Skeletal muscle satellite cell (primary cell): ENCODE measurements at regions not wholly inside any gene's neighbourhood (a gene's known extent, or its start where the extent isn't known, plus 50 kb on each side); places are given as distances from the start of the nearest gene placed in this dataset.

Experiments
- H3K27me3 ChIP-seq: 2 replicates; pipeline ENCODE4 v1.7.0; 2013; ENCODE audit warnings: low read length; ENCODE audit not compliant: control insufficient read depth, insufficient read depth
- H3K36me3 ChIP-seq: 2 replicates; pipeline ENCODE4 v1.7.0; 2013; ENCODE audit warnings: mild to moderate bottlenecking, control low read depth, low read length; ENCODE audit not compliant: insufficient read depth
- H3K4me1 ChIP-seq: 2 replicates; pipeline ENCODE4 v1.7.0; 2013; ENCODE audit warnings: low read length; ENCODE audit not compliant: control insufficient read depth, insufficient read depth
- H3K4me2 ChIP-seq: 2 replicates; pipeline ENCODE4 v1.7.0; 2013; ENCODE audit warnings: mild to moderate bottlenecking, low read length
- H3K4me3 ChIP-seq: 2 replicates; pipeline ENCODE4 v1.7.0; 2013; ENCODE audit warnings: low read length
- H3K9ac ChIP-seq: 2 replicates; pipeline ENCODE4 v1.7.0; 2013; ENCODE audit warnings: mild to moderate bottlenecking, low read depth, low read length, moderate library complexity
- H3K9me3 ChIP-seq: replicated peaks from 2 replicates; pipeline ENCODE4 v1.7.0; 2013; ENCODE audit warnings: mild to moderate bottlenecking, control low read depth, low read length

DNA sequence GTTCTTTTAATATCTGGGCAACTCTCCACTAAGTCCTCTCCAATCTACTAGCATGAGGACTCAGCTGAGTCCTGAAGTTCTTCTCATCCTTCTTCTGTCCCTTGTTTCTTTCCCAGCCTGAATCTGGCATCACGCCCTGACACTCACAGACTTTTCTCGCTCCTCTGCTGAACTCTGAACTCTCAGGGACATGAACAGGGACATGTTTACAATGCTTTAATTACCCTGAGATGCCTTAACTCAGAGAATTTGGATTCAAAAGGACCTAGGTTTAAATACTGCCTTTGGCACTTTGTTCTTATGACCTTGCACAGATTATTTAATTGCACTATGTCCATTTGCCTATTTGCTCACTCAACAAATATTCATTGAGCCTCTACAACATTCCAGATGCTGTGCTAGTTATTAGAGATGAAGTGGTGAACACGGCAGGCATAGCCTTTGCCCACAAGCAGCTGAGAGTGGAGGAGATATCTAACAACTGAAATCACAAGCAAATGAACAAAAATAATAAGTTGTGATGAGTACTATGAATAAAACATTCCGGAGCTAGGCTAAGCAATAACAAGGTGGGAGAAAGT, 106.0 kb downstream of the ADRB2 start:
- Histone ChIP-seq H3K4me1 (peaks cover 18% of the 10 kb centered on the region), H3K27me3 (no peaks in the 10 kb centered on the region), H3K9ac (no peak overlapping the region), H3K9me3 (no peaks in the 10 kb centered on the region), H3K36me3 (no peaks in the 10 kb centered on the region), H3K4me3 (no peak overlapping the region), H3K4me2 (no peak overlapping the region)

DNA sequence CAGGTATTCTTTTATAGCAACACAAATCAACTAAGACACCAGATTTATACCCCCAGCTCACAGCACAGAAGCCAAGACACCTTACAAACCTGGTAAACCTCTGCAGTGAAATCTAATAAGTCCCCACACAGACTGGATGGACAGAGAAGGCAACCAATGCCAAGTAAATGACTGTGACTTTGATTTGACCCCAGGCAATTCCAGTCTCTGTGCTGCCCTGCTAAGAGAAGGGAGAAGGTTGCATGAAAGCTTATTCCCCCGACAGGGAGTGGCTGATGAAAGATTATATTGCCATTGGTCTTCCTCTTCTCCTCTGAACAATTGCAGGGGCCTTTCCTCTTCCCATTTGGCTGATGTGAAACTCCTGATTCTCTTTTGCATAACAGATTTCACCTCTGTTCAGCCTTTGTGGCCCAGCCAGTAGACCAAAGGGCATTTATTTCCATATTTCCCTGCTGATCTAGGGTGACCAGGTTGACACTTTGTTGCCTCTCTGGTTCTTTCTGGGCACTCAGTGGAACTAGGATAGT, 107.6 kb downstream of the ADRB2 start:
- Histone ChIP-seq H3K9ac (no peak overlapping the region), H3K4me3 (no peak overlapping the region), H3K36me3 (no peaks in the 10 kb centered on the region), H3K9me3 (no peaks in the 10 kb centered on the region), H3K27me3 (no peaks in the 10 kb centered on the region), H3K4me1 (peaks cover 7% of the 10 kb centered on the region), H3K4me2 (no peak overlapping the region)

DNA sequence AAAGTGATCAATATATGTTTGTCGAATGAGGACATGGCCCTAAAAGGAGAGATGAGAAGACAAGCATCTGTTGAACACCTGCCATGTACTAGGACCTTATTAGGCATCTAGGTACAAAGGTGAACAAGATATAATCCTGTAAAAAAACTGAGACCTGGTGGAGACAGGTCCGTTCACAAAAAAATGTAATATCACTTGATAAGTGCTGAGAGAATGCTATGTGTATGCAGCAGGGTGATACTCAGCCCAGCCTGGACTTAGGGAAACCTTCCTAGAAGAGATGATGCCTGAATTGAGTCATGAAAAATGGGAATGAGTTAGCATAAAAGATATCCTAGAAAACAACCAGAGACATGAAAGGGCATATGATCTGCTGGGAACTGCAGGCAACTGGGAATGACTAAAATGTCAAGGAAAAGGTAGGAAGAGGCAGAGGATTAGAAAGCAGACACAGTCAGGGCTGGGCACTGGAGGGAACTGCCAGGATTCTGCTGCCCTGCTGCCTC, 108.5 kb downstream of the ADRB2 start:
- H3K36me3 ChIP-seq = no peaks in the 10 kb centered on the region
- peaks cover 9% of the 10 kb centered on the region for H3K4me1 ChIP-seq
- no peaks in the 10 kb centered on the region for H3K27me3 ChIP-seq
- no peaks in the 10 kb centered on the region for H3K9me3 ChIP-seq
- no peak overlapping the region for H3K4me2 ChIP-seq
- H3K9ac ChIP-seq = no peak overlapping the region
- no peak overlapping the region for H3K4me3 ChIP-seq

DNA sequence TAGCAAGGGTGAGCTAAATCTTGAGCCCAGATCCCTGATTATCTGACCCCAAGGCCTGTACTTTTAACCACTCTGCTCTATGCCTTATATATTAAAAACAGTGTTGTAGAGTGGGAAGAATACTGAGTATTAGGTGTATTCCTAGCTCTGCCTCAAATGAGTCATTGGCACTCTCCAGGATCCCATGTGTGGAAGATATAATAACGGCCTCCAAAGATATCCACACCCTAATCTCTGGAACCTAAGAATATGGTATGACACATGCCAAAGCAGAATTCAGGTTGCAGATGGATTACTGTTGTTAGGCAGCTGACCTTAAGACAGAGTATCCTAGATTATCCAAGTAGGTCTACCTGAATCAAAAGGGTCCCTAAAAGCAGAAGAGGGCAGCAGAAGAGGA, 110.8 kb downstream of the ADRB2 start:
- H3K36me3 ChIP-seq = no peaks in the 10 kb centered on the region

DNA sequence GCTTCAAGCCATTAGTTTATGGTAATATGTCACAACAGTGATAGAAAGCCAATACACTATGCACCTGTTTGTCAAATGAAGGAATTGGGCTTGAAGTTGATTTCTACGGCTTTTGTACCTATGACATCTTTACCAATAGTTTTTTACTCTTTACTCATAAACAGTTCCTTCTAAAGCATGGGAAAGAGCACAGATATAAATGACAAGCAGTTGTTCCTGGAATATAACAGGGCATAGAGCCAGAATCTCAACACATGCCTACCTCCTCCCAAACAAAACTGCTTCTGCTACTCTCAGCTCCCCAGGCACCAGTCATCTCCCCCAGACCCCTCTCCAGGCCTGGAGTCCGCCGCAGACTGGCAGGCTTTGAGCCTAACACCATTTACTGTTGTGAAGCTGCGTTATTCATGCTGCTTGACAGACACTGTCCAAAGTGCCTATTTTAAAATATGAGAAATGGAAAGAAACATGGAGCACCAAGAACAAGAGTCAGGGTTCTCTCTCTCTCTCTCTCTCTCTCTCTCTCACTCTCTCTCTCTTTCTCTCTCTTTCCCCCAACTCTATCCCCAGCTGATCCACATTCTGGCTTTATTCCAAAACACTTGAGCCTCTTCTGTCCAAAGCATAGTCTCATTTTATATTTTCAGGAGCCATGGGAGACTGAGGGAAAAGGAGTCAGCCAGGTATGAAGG, 111.6 kb downstream of the ADRB2 start:
- Histone ChIP-seq H3K27me3 (no peaks in the 10 kb centered on the region), H3K9ac (no peak overlapping the region), H3K4me1 (peaks cover 5% of the 10 kb centered on the region), H3K4me2 (no peak overlapping the region), H3K9me3 (no peaks in the 10 kb centered on the region), H3K36me3 (no peaks in the 10 kb centered on the region), H3K4me3 (no peak overlapping the region)

More for the DNA sequence above, 110.8 kb downstream of the ADRB2 start:
- H3K9me3 ChIP-seq = no peaks in the 10 kb centered on the region
- no peak overlapping the region for H3K9ac ChIP-seq
- H3K4me1 ChIP-seq = peaks cover 10% of the 10 kb centered on the region
- H3K4me2 ChIP-seq = no peak overlapping the region
- H3K27me3 ChIP-seq = no peaks in the 10 kb centered on the region
- no peak overlapping the region for H3K4me3 ChIP-seq

DNA sequence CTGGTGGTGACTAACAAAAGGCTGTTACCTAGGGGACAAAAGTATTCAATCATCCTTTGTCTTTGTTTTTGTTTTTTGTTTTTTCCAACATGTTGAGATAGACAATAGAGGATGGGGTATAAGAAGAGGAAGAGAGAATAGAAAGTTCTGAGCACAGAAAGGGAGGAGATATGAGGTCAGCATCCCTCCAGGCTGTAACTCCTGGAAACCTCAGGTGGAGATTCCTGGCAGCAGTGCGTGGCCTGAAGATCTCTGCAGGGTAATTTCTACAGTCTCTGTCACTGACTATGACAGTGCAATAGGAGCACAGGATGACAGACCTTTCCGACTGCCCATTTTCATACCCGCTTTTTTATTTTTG, 112.1 kb downstream of the ADRB2 start:
- no peaks in the 10 kb centered on the region for H3K27me3 ChIP-seq
- H3K9me3 ChIP-seq = no peaks in the 10 kb centered on the region
- no peak overlapping the region for H3K9ac ChIP-seq
- no peak overlapping the region for H3K4me2 ChIP-seq
- peaks cover 5% of the 10 kb centered on the region for H3K4me1 ChIP-seq
- no peak overlapping the region for H3K4me3 ChIP-seq
- no peaks in the 10 kb centered on the region for H3K36me3 ChIP-seq

DNA sequence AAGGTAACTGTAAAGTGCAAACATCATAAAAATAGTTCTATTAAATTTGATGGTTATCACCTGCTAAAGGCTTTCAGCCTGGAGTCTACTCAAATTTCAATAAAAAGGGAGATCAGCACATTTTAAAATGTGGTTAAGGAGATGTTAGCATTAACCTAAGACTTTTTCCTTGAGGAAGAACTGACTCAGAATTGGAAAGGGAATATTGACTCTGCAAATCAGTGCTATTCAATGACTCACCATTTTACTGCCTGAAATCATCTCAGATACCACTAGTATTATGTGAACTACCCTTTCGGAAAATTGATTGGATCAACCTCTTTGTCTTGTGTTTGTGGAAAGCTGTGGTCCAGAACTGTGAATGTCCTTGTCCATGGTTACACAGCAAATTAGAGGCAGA, 113.3 kb downstream of the ADRB2 start:
- H3K36me3 ChIP-seq = no peaks in the 10 kb centered on the region
- H3K4me3 ChIP-seq = no peak overlapping the region
- H3K9me3 ChIP-seq = no peaks in the 10 kb centered on the region
- H3K27me3 ChIP-seq = no peaks in the 10 kb centered on the region
- peaks cover 5% of the 10 kb centered on the region for H3K4me1 ChIP-seq
- H3K9ac ChIP-seq = no peak overlapping the region
- H3K4me2 ChIP-seq = no peak overlapping the region

DNA sequence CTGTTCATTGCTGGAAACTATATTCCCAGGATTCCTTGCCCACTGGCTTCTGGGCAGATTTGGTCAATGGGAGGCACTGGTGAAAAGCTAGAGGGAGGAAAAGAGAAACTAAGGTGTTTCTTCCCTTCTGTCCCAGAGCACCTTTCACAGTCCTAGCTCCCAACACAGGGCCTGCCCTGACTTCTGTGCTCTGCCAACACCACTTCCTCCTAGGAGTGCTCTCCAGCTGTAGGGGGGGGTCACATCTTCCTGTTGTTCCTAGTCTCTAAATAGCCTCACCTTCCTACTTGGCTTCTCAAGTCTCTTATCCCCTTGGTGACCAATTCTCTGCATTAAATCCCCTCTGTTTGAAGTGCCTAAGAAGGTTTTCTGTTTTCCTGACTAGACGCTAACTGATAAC, 115.4 kb downstream of the ADRB2 start:
- Histone ChIP-seq H3K4me2 (no peak overlapping the region), H3K9ac (no peak overlapping the region), H3K36me3 (no peaks in the 10 kb centered on the region), H3K4me3 (no peak overlapping the region), H3K9me3 (no peaks in the 10 kb centered on the region), H3K4me1 (peaks cover 5% of the 10 kb centered on the region), H3K27me3 (no peaks in the 10 kb centered on the region)

DNA sequence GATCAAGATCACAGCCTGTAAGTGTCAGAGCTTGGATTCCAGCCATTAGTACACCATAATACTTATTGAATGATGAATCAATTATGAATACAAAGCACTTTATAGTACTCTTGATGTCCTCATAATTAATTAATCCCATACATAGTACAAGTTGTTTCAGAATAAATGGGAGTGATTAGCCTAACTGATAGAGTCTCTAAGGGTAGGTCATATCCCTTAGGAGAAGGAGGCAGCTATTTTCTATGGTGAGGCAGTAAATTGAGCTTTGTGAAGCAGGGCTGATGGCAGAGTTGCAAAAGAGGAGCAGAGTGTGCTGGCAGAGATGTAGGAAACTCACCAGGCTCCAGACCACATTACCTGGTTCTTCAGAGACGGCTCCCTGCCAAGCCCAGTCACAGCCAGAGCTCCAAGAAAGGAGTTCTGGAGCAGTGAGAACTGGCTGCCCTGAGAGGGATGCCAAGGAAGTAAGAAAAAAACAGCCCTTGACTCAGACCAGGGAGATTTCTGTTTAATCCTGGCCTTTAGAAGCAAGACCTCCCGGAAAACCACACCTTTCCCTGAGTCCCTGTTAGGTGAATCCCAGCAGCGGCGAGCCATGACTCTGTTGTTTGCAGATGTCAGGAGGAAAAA, 112.9 kb downstream of the SH3TC2 start:
- Histone ChIP-seq H3K4me1 (peaks cover 7% of the 10 kb centered on the region), H3K4me2 (no peak overlapping the region), H3K9ac (no peak overlapping the region), H3K27me3 (no peaks in the 10 kb centered on the region), H3K4me3 (no peak overlapping the region), H3K36me3 (no peaks in the 10 kb centered on the region), H3K9me3 (no peaks in the 10 kb centered on the region)

DNA sequence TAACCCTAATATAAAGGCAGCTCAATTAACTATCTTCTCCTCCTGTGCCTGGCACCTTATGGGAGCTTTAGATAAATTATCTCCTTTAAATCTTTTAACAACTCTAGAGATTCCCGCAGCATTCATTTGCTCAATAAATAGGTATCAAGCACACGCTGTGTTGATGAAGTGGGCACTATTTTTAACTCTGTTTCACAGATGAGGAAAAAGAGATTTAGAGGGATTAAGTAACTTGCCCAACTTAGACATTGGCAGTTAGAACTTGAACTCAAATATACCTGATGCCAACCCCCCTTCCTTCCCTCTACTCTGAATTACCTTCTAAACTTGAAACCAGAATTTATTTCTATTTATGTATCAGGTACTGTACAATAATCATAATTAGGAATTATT, 112.4 kb downstream of the SH3TC2 start:
- Histone ChIP-seq H3K27me3 (no peaks in the 10 kb centered on the region), H3K9me3 (no peaks in the 10 kb centered on the region), H3K4me1 (peaks cover 7% of the 10 kb centered on the region), H3K4me2 (no peak overlapping the region), H3K36me3 (no peaks in the 10 kb centered on the region), H3K9ac (no peak overlapping the region), H3K4me3 (no peak overlapping the region)

DNA sequence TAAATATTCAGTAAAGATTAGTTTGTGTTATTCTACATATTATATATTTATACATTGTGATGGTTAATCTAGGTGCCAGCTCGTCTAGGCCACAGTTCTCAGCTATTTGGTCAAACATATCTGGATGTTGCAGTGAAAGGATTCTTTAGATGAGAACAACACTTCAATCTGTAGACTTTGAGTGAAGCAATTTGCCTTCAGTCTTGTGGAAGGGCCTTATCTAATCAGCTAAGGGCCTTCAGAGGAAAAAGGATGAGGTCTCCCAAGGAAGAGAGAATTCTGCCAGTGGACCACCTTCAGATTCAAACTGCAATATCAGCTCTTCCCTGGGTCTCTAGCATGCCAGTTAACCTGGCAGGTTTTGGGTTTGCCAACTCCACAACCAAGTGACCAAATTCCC, 112.0 kb downstream of the SH3TC2 start:
- no peaks in the 10 kb centered on the region for H3K36me3 ChIP-seq
- H3K9me3 ChIP-seq = no peaks in the 10 kb centered on the region
- H3K4me1 ChIP-seq = peaks cover 7% of the 10 kb centered on the region
- no peak overlapping the region for H3K4me2 ChIP-seq
- no peak overlapping the region for H3K4me3 ChIP-seq
- no peak overlapping the region for H3K9ac ChIP-seq
- no peaks in the 10 kb centered on the region for H3K27me3 ChIP-seq
